Gastrocnemius medialis (tissue), 4 donors: ENCODE measurements at regions not wholly inside any gene's neighbourhood (a gene's known extent, or its start where the extent isn't known, plus 50 kb on each side); places are given as distances from the start of the nearest gene placed in this dataset.

Experiments
- ATAC-seq, 2 donors: fragments of 150-250 bp; one replicate each; pipeline ENCODE4 v1.9.1; 2016
- DNase-seq, 2 donors: peaks; one replicate each; pipeline ENCODE4 v3.0.0-alpha.2; 2019
- H3K27ac ChIP-seq, 4 donors: fragments of 200-600 bp; sonication (generic); 1 replicate in 1 of 4; 2 replicates in 3 of 4; pipeline ENCODE4 v1.5.1; 2016 to 2018; ENCODE audit warnings: mild to moderate bottlenecking in 2 of 4, moderate library complexity in 1 of 4
- H3K27me3 ChIP-seq, 3 donors: fragments of 200-600 bp; sonication (generic) in 2 of 3; 1 replicate in 1 of 3; 2 replicates in 2 of 3; pipeline versions ENCODE4 v1.5.1 to v1.6.0; 2016 to 2019; ENCODE audit warnings: mild to moderate bottlenecking in 1 of 3, moderate library complexity in 1 of 3
- H3K36me3 ChIP-seq, 2 donors: fragments of 200-600 bp; sonication (generic) in 1 of 2; one replicate each; pipeline ENCODE4 v1.5.1; 2017 to 2018
- H3K4me1 ChIP-seq, 2 donors: fragments of 200-600 bp; sonication (generic) in 1 of 2; one replicate each; pipeline ENCODE4 v1.5.1; 2016 to 2017; ENCODE audit warnings: mild to moderate bottlenecking in 2 of 2
- H3K4me3 ChIP-seq, 4 donors: fragments of 200-600 bp; sonication (generic) in 3 of 4; 1 replicate in 1 of 4; 2 replicates in 3 of 4; pipeline ENCODE4 v1.5.1; 2016 to 2019; ENCODE audit warnings: mild to moderate bottlenecking in 2 of 4
- H3K9me3 ChIP-seq, 3 donors: fragments of 200-600 bp; sonication (generic) in 2 of 3; 1 replicate in 1 of 3; 2 replicates in 2 of 3; pipeline ENCODE4 v1.5.1; 2016 to 2019
- CTCF ChIP-seq, 5 experiments: fragments of 450-650 bp in 3 of 5; fragments of 200-600 bp in 2 of 5; sonication (generic) in 2 of 5; IDR thresholded peaks in 4 of 5; conservative IDR thresholded peaks in 1 of 5; 1 replicate in 4 of 5; 2 replicates in 1 of 5; pipeline ENCODE4 v1.5.1; 2016 to 2019; ENCODE audit warnings: antibody characterized with exemption in 5 of 5, mild to moderate bottlenecking in 3 of 5, moderate library complexity in 3 of 5
- POLR2A ChIP-seq, 2 donors: fragments of 450-650 bp; IDR thresholded peaks; one replicate each; pipeline ENCODE4 v1.6.1; 2017; ENCODE audit warnings: antibody characterized with exemption in 2 of 2, mild to moderate bottlenecking in 2 of 2, moderate library complexity in 2 of 2
- in situ Hi-C, 4 donors: fragments of 200-750 bp; cut with MboI; loops; one replicate each; pipeline versions ENCODE4 v1.15.0 to v1.8.0; 2017; ENCODE audit warnings: low sequenced_read_pairs in 4 of 4
- intact Hi-C: fragments of 100-400 bp; cut with DNase I; formaldehyde crosslinking; loops from one replicate; pipeline ENCODE4 v1.15.1; 2023; ENCODE audit warnings: low total_unique reads

- in situ Hi-C loops: no loop called here
- Histone ChIP-seq H3K9me3 (no peaks in the 10 kb centered on the region), H3K27ac (no peak overlapping the region), H3K4me1 (peaks cover 0 to 12% of the 10 kb centered on the region in 2 donors), H3K36me3 (no peaks in the 10 kb centered on the region), H3K27me3 (no peaks in the 10 kb centered on the region), H3K4me3 (no peak overlapping the region)
- intact Hi-C loops: no loop called here
- TF ChIP-seq POLR2A (IDR thresholded peaks at IDR 0.05) (no peak), CTCF (IDR thresholded peaks at IDR 0.05 in 4 of 5, conservative IDR thresholded peaks at IDR 0.05 in 1 of 5) (no peak)
- no peak for ATAC-seq
- no peak for DNase-seq
These were observed 879.4 kb downstream of the BCL11A start for GRCh38 chr2:59674100-59674499.

GRCh38 chr2:59665021-59665420 lies 888.4 kb downstream of the BCL11A start:
- no peak for TF ChIP-seq CTCF (IDR thresholded peaks at IDR 0.05 in 4 of 5, conservative IDR thresholded peaks at IDR 0.05 in 1 of 5)
- no peak for TF ChIP-seq POLR2A (IDR thresholded peaks at IDR 0.05)
- ATAC-seq: no peak
- in situ Hi-C loops: no loop called here

GRCh38 chr2:59662127-59662861 lies 891.2 kb downstream of the BCL11A start:
- TF ChIP-seq POLR2A (IDR thresholded peaks at IDR 0.05): no peak
- TF ChIP-seq CTCF (IDR thresholded peaks at IDR 0.05 in 4 of 5, conservative IDR thresholded peaks at IDR 0.05 in 1 of 5): no peak
- in situ Hi-C loops (no loop called here), intact Hi-C loops (no loop called here)

More at GRCh38 chr2:59665021-59665420, 888.4 kb downstream of the BCL11A start:
- H3K4me3 ChIP-seq: no peak overlapping the region
- H3K27ac ChIP-seq: no peak overlapping the region
- DNase-seq: no peak
- intact Hi-C loops: no loop called here
- H3K36me3 ChIP-seq: no peaks in the 10 kb centered on the region
- no peaks in the 10 kb centered on the region for H3K9me3 ChIP-seq
- H3K27me3 ChIP-seq: no peaks in the 10 kb centered on the region
- peaks cover 0 to 5% of the 10 kb centered on the region in 2 donors for H3K4me1 ChIP-seq

GRCh38 chr2:59660262-59660661 lies 893.2 kb downstream of the BCL11A start:
- in situ Hi-C loops: no loop called here
- intact Hi-C loops: no loop called here
- no peak for TF ChIP-seq POLR2A (IDR thresholded peaks at IDR 0.05)
- TF ChIP-seq CTCF (IDR thresholded peaks at IDR 0.05 in 4 of 5, conservative IDR thresholded peaks at IDR 0.05 in 1 of 5): no peak
- no peaks in the 10 kb centered on the region for H3K9me3 ChIP-seq
- DNase-seq (no peak), ATAC-seq (no peak)
- no peak overlapping the region for H3K4me3 ChIP-seq
- no peak overlapping the region for H3K27ac ChIP-seq
- H3K27me3 ChIP-seq: no peaks in the 10 kb centered on the region
- H3K36me3 ChIP-seq: no peaks in the 10 kb centered on the region
- peaks cover 0 to 5% of the 10 kb centered on the region in 2 donors for H3K4me1 ChIP-seq

More at GRCh38 chr2:59662127-59662861, 891.2 kb downstream of the BCL11A start:
- Histone ChIP-seq H3K27ac (no peak overlapping the region), H3K4me1 (peaks cover 0 to 5% of the 10 kb centered on the region in 2 donors), H3K9me3 (no peaks in the 10 kb centered on the region), H3K4me3 (no peak overlapping the region), H3K27me3 (no peaks in the 10 kb centered on the region), H3K36me3 (no peaks in the 10 kb centered on the region)
- DNase-seq (no peak), ATAC-seq (no peak)
